Glutamatergic neuron (in vitro differentiated cells): ENCODE measurements at regions not wholly inside any gene's neighbourhood (a gene's known extent, or its start where the extent isn't known, plus 50 kb on each side); places are given as distances from the start of the nearest gene placed in this dataset.

Experiments
- DNase-seq: peaks from one replicate; pipeline ENCODE4 v3.0.0; 2022
- H3K27ac Mint-ChIP-seq: one replicate; pipeline ENCODE4 v1.8.0; 2020; ENCODE audit warnings: mild to moderate bottlenecking, mixed read lengths, inconsistent platforms; ENCODE audit not compliant: unreplicated experiment
- H3K27me3 Mint-ChIP-seq: one replicate; pipeline ENCODE4 v1.8.0; 2020; ENCODE audit warnings: mild to moderate bottlenecking, moderate library complexity, mixed read lengths, inconsistent platforms; ENCODE audit not compliant: unreplicated experiment
- H3K36me3 Mint-ChIP-seq: one replicate; pipeline ENCODE4 v1.8.0; 2020; ENCODE audit warnings: mild to moderate bottlenecking, mixed read lengths, inconsistent platforms; ENCODE audit not compliant: unreplicated experiment
- H3K4me1 Mint-ChIP-seq: one replicate; pipeline ENCODE4 v1.8.0; 2020; ENCODE audit warnings: mild to moderate bottlenecking, low read depth, mixed read lengths, inconsistent platforms; ENCODE audit not compliant: unreplicated experiment
- H3K4me3 Mint-ChIP-seq: one replicate; pipeline ENCODE4 v1.8.0; 2020; ENCODE audit warnings: mild to moderate bottlenecking, mixed read lengths, inconsistent platforms; ENCODE audit not compliant: unreplicated experiment
- H3K9me3 Mint-ChIP-seq: one replicate; pipeline ENCODE4 v1.8.0; 2020; ENCODE audit warnings: mild to moderate bottlenecking, moderate library complexity, mixed read lengths, inconsistent platforms; ENCODE audit not compliant: unreplicated experiment
- CTCF ChIP-seq: fragments of 200-600 bp; sonication (generic); IDR thresholded peaks from one replicate; pipeline ENCODE4 v1.5.0; 2021; ENCODE audit not compliant: partially characterized antibody, unreplicated experiment

- no peaks in the 10 kb centered on the region for H3K9me3 Mint-ChIP-seq
- H3K36me3 Mint-ChIP-seq, result no peaks in the 10 kb centered on the region
- DNase-seq, result no peak
- no peaks in the 10 kb centered on the region for H3K4me1 Mint-ChIP-seq
- H3K27me3 Mint-ChIP-seq, result no peaks in the 10 kb centered on the region
- no peak overlapping the region for H3K4me3 Mint-ChIP-seq
- TF ChIP-seq CTCF, result no peak
- H3K27ac Mint-ChIP-seq, result no peak overlapping the region
Measured at GRCh38 chr4:35608205-35608604, 636.1 kb downstream of the ARAP2 start.

- TF ChIP-seq CTCF, result no peak
- no peak overlapping the region for H3K27ac Mint-ChIP-seq
- no peak for DNase-seq
- no peak overlapping the region for H3K4me3 Mint-ChIP-seq
- H3K9me3 Mint-ChIP-seq, result no peaks in the 10 kb centered on the region
- no peaks in the 10 kb centered on the region for H3K27me3 Mint-ChIP-seq
- H3K36me3 Mint-ChIP-seq, result no peaks in the 10 kb centered on the region
- no peaks in the 10 kb centered on the region for H3K4me1 Mint-ChIP-seq
Measured at GRCh38 chr4:35614120-35614519, 630.2 kb downstream of the ARAP2 start.

- no peak for DNase-seq
- no peak for TF ChIP-seq CTCF
- Mint-ChIP-seq H3K4me1 (no peaks in the 10 kb centered on the region), H3K9me3 (no peaks in the 10 kb centered on the region), H3K36me3 (no peaks in the 10 kb centered on the region), H3K27ac (no peak overlapping the region), H3K4me3 (no peak overlapping the region), H3K27me3 (peaks cover 4% of the 10 kb centered on the region)
Measured at GRCh38 chr4:35639929-35640328, 604.4 kb downstream of the ARAP2 start.

- Mint-ChIP-seq H3K27me3 (peaks cover 3% of the 10 kb centered on the region), H3K36me3 (no peaks in the 10 kb centered on the region)
- TF ChIP-seq CTCF, result no peak
Measured at GRCh38 chr4:35643661-35644060, 600.7 kb downstream of the ARAP2 start.

GRCh38 chr4:35644591-35644990, 599.7 kb downstream of the ARAP2 start:
- Mint-ChIP-seq H3K4me1 (no peaks in the 10 kb centered on the region), H3K4me3 (no peak overlapping the region), H3K27me3 (peaks cover 3% of the 10 kb centered on the region), H3K9me3 (no peaks in the 10 kb centered on the region), H3K36me3 (no peaks in the 10 kb centered on the region), H3K27ac (no peak overlapping the region)
- no peak for TF ChIP-seq CTCF
- no peak for DNase-seq

More at GRCh38 chr4:35643661-35644060, 600.7 kb downstream of the ARAP2 start:
- H3K4me3 Mint-ChIP-seq, result no peak overlapping the region
- H3K9me3 Mint-ChIP-seq, result no peaks in the 10 kb centered on the region
- DNase-seq, result no peak
- H3K27ac Mint-ChIP-seq, result no peak overlapping the region
- H3K4me1 Mint-ChIP-seq, result no peaks in the 10 kb centered on the region
